Left lung (tissue), 4 donors: ENCODE measurements at regions not wholly inside any gene's neighbourhood (a gene's known extent, or its start where the extent isn't known, plus 50 kb on each side); places are given as distances from the start of the nearest gene placed in this dataset.

Source experiments
- ATAC-seq: fragments of 200-7000 bp; cut with Tn5 transposase; one replicate; pipeline ENCODE4 v1.9.1; 2020; ENCODE audit warnings: moderate library complexity
- DNase-seq, 4 donors: peaks; one replicate each; pipeline ENCODE4 v3.0.0-alpha.2; 2013 to 2020
- H3K27ac ChIP-seq, 2 donors: fragments of 200-600 bp; sonication (generic) in 1 of 2; one replicate each; pipeline versions ENCODE4 v1.5.0 to v1.8.0; 2020 to 2021
- H3K27me3 ChIP-seq, 2 donors: fragments of 200-600 bp; sonication (generic) in 1 of 2; one replicate each; pipeline versions ENCODE4 v1.5.0 to v1.8.0; 2020 to 2021
- H3K36me3 ChIP-seq, 2 donors: fragments of 200-600 bp; sonication (generic) in 1 of 2; one replicate each; pipeline versions ENCODE4 v1.5.0 to v1.8.0; 2020 to 2021
- H3K4me1 ChIP-seq, 2 donors: fragments of 200-600 bp; one replicate each; pipeline ENCODE4 v1.8.0; 2021
- H3K4me3 ChIP-seq, 2 donors: fragments of 200-600 bp; sonication (generic) in 1 of 2; one replicate each; pipeline versions ENCODE4 v1.5.0 to v1.8.0; 2020 to 2021; ENCODE audit warnings: mild to moderate bottlenecking in 1 of 2
- H3K9me3 ChIP-seq, 2 donors: fragments of 200-600 bp; sonication (generic) in 1 of 2; one replicate each; pipeline versions ENCODE4 v1.5.0 to v1.8.0; 2020 to 2021
- intact Hi-C, 2 donors: fragments of 100-400 bp; cut with DNase I; formaldehyde crosslinking; loops; one replicate each; pipeline versions ENCODE4 v1.11.2 to v1.14.2; 2022
- TF ChIP-seq, protein P1 (sequence below), 2 donors: fragments of 200-600 bp; sonication (generic) in 1 of 2; IDR thresholded peaks; one replicate each; pipeline versions ENCODE4 v1.5.0 to v1.8.0; 2021; ENCODE audit warnings: antibody characterized with exemption in 2 of 2
- donor health status: DM: no; HTN: yes; CAD: no.
- donor health status: DM: no; HTN: no; CAD: no.

- TF ChIP-seq, protein P1, sequence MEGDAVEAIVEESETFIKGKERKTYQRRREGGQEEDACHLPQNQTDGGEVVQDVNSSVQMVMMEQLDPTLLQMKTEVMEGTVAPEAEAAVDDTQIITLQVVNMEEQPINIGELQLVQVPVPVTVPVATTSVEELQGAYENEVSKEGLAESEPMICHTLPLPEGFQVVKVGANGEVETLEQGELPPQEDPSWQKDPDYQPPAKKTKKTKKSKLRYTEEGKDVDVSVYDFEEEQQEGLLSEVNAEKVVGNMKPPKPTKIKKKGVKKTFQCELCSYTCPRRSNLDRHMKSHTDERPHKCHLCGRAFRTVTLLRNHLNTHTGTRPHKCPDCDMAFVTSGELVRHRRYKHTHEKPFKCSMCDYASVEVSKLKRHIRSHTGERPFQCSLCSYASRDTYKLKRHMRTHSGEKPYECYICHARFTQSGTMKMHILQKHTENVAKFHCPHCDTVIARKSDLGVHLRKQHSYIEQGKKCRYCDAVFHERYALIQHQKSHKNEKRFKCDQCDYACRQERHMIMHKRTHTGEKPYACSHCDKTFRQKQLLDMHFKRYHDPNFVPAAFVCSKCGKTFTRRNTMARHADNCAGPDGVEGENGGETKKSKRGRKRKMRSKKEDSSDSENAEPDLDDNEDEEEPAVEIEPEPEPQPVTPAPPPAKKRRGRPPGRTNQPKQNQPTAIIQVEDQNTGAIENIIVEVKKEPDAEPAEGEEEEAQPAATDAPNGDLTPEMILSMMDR (IDR thresholded peaks at IDR 0.05), result no peak
- ATAC-seq (no peak), DNase-seq (no peak)
- H3K36me3 ChIP-seq, result peaks cover 0 to 5% of the 10 kb centered on the region in 2 donors
- peaks cover 0 to 2% of the 10 kb centered on the region in 2 donors for H3K9me3 ChIP-seq
- H3K4me3 ChIP-seq, result no peak overlapping the region
- H3K27me3 ChIP-seq, result no peaks in the 10 kb centered on the region
- no peak overlapping the region for H3K27ac ChIP-seq
- intact Hi-C loops, result no loop called here
- peaks cover 6 to 21% of the 10 kb centered on the region in 2 donors for H3K4me1 ChIP-seq
Measured at GRCh38 chr7:130972201-130972600, 238.2 kb upstream of the KLF14 start.

GRCh38 chr7:130973637-130974036 is 239.6 kb upstream of the KLF14 start:
- Histone ChIP-seq H3K27ac (peak overlapping the region in 1 of 2 donors; percentile 37), H3K36me3 (peaks cover 0 to 5% of the 10 kb centered on the region in 2 donors), H3K4me1 (peaks cover 6 to 21% of the 10 kb centered on the region in 2 donors), H3K27me3 (no peaks in the 10 kb centered on the region), H3K9me3 (peaks cover 0 to 2% of the 10 kb centered on the region in 2 donors), H3K4me3 (no peak overlapping the region)
- DNase-seq (no peak), ATAC-seq (no peak)
- TF ChIP-seq, protein P1 (IDR thresholded peaks at IDR 0.05), result no peak
- intact Hi-C loops, result no loop called here

GRCh38 chr7:130974169-130974568 is 240.2 kb upstream of the KLF14 start:
- intact Hi-C loops, result no loop called here
- DNase-seq, result no peak
- TF ChIP-seq, protein P1 (IDR thresholded peaks at IDR 0.05), result no peak
- Histone ChIP-seq H3K27me3 (no peaks in the 10 kb centered on the region), H3K36me3 (peaks cover 0 to 5% of the 10 kb centered on the region in 2 donors), H3K4me1 (peaks cover 6 to 21% of the 10 kb centered on the region in 2 donors), H3K27ac (peak overlapping the region in 1 of 2 donors; percentile 37), H3K9me3 (peaks cover 0 to 2% of the 10 kb centered on the region in 2 donors), H3K4me3 (no peak overlapping the region)
- ATAC-seq, result no peak

GRCh38 chr7:130974794-130975193 is 240.8 kb upstream of the KLF14 start:
- intact Hi-C loops, result no loop called here
- Histone ChIP-seq H3K4me3 (no peak overlapping the region), H3K4me1 (peaks cover 6 to 21% of the 10 kb centered on the region in 2 donors), H3K27me3 (no peaks in the 10 kb centered on the region), H3K36me3 (peaks cover 0 to 5% of the 10 kb centered on the region in 2 donors), H3K27ac (no peak overlapping the region), H3K9me3 (peaks cover 0 to 2% of the 10 kb centered on the region in 2 donors)
- no peak for ATAC-seq
- TF ChIP-seq, protein P1 (IDR thresholded peaks at IDR 0.05), result no peak
- DNase-seq, result no peak

DNA sequence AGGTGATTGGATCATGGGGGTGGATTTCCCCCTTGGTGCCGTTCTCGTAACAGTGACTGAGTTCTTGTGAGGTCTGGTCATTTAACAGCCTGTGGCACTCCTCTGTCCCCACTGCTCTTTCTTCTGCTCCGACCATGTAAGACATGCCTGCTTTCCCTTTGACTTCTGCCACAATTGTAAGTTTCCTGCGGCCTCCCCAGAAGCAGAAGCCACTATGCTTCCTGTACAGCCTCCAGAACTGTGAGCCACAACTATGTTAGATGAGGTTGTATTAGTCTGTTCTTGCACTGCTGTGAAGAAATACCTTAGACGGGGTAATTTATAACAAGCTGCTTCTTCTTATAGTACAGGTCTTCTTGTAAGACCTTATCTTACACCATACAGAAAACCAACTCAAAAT is 241.7 kb upstream of the KLF14 start:
- TF ChIP-seq, protein P1 (IDR thresholded peaks at IDR 0.05), result no peak
- DNase-seq (no peak), ATAC-seq (no peak)
- Histone ChIP-seq H3K4me1 (peaks cover 3 to 19% of the 10 kb centered on the region in 2 donors), H3K36me3 (peaks cover 0 to 5% of the 10 kb centered on the region in 2 donors), H3K27ac (no peak overlapping the region), H3K4me3 (no peak overlapping the region), H3K9me3 (peaks cover 0 to 2% of the 10 kb centered on the region in 2 donors), H3K27me3 (no peaks in the 10 kb centered on the region)
- intact Hi-C loops, result no loop called here
